ENCODE measurements at regions not wholly inside any gene's neighbourhood (a gene's known extent, or its start where the extent isn't known, plus 50 kb on each side); places are given as distances from the start of the nearest gene placed in this dataset.

- Histone ChIP-seq H4K20me1 (ENCODE audit: insufficient read depth, low read length) (no peaks in the 10 kb centered on the region), H3K27ac (ENCODE audit: low read depth, low read length) (no peak overlapping the region), H3K36me3 (ENCODE audit: insufficient read depth, low read length) (no peaks in the 10 kb centered on the region), H3K4me2 (ENCODE audit: insufficient read depth, low read length) (no peak overlapping the region), H3K4me1 (ENCODE audit: insufficient read depth, low read length) (no peaks in the 10 kb centered on the region), H3K9me3 (ENCODE audit: low read depth, low read length) (no peaks in the 10 kb centered on the region), H2AFZ (ENCODE audit: low read length) (no peak overlapping the region), H3K79me2 (ENCODE audit: insufficient read depth, low read length) (no peaks in the 10 kb centered on the region), H3K4me3 (ENCODE audit: insufficient read depth, low read length) (no peak overlapping the region), H3K27me3 (ENCODE audit: insufficient read depth, low read length) (no peaks in the 10 kb centered on the region)
- no peak for TF ChIP-seq CTCF (IDR thresholded peaks at IDR 0.05; ENCODE audit: extremely low read depth, low read depth, low read length)
- no peak for DNase-seq (ENCODE audit: insufficient read length, low spot score, missing footprints)
These were observed 139.7 kb downstream of the CD47 start for GRCh38 chr3:107951126-107951525.

- Histone ChIP-seq H3K79me2 (ENCODE audit: insufficient read depth, low read length) (no peaks in the 10 kb centered on the region), H3K4me3 (ENCODE audit: insufficient read depth, low read length) (no peak overlapping the region), H3K9me3 (ENCODE audit: low read depth, low read length) (no peaks in the 10 kb centered on the region), H3K4me2 (ENCODE audit: insufficient read depth, low read length) (no peak overlapping the region), H3K27me3 (ENCODE audit: insufficient read depth, low read length) (no peaks in the 10 kb centered on the region), H4K20me1 (ENCODE audit: insufficient read depth, low read length) (no peaks in the 10 kb centered on the region), H3K36me3 (ENCODE audit: insufficient read depth, low read length) (no peaks in the 10 kb centered on the region), H3K27ac (ENCODE audit: low read depth, low read length) (no peak overlapping the region), H2AFZ (ENCODE audit: low read length) (no peak overlapping the region), H3K4me1 (ENCODE audit: insufficient read depth, low read length) (no peaks in the 10 kb centered on the region)
- no peak for TF ChIP-seq CTCF (IDR thresholded peaks at IDR 0.05; ENCODE audit: extremely low read depth, low read depth, low read length)
- no peak for DNase-seq (ENCODE audit: insufficient read length, low spot score, missing footprints)
These were observed 140.4 kb downstream of the CD47 start for GRCh38 chr3:107950417-107950816.

- no peaks in the 10 kb centered on the region for H3K9me3 ChIP-seq (ENCODE audit: low read depth, low read length)
- DNase-seq (ENCODE audit: insufficient read length, low spot score, missing footprints) = no peak
- no peak for TF ChIP-seq CTCF (IDR thresholded peaks at IDR 0.05; ENCODE audit: extremely low read depth, low read depth, low read length)
- H3K79me2 ChIP-seq (ENCODE audit: insufficient read depth, low read length) = no peaks in the 10 kb centered on the region
- H3K27me3 ChIP-seq (ENCODE audit: insufficient read depth, low read length) = no peaks in the 10 kb centered on the region
- H3K4me2 ChIP-seq (ENCODE audit: insufficient read depth, low read length) = no peak overlapping the region
- no peaks in the 10 kb centered on the region for H3K4me1 ChIP-seq (ENCODE audit: insufficient read depth, low read length)
- H3K27ac ChIP-seq (ENCODE audit: low read depth, low read length) = no peak overlapping the region
- H4K20me1 ChIP-seq (ENCODE audit: insufficient read depth, low read length) = no peaks in the 10 kb centered on the region
- no peaks in the 10 kb centered on the region for H3K36me3 ChIP-seq (ENCODE audit: insufficient read depth, low read length)
- no peak overlapping the region for H3K4me3 ChIP-seq (ENCODE audit: insufficient read depth, low read length)
- no peak overlapping the region for H2AFZ ChIP-seq (ENCODE audit: low read length)
These were observed 141.3 kb downstream of the CD47 start for GRCh38 chr3:107949394-107949970.

GRCh38 chr3:107947203-107947602 lies 143.6 kb downstream of the CD47 start:
- Histone ChIP-seq H3K4me3 (ENCODE audit: insufficient read depth, low read length) (no peak overlapping the region), H4K20me1 (ENCODE audit: insufficient read depth, low read length) (no peaks in the 10 kb centered on the region), H3K27ac (ENCODE audit: low read depth, low read length) (no peak overlapping the region), H3K9me3 (ENCODE audit: low read depth, low read length) (no peaks in the 10 kb centered on the region), H3K4me1 (ENCODE audit: insufficient read depth, low read length) (no peaks in the 10 kb centered on the region), H3K36me3 (ENCODE audit: insufficient read depth, low read length) (no peaks in the 10 kb centered on the region), H3K4me2 (ENCODE audit: insufficient read depth, low read length) (no peak overlapping the region), H3K79me2 (ENCODE audit: insufficient read depth, low read length) (no peaks in the 10 kb centered on the region), H3K27me3 (ENCODE audit: insufficient read depth, low read length) (no peaks in the 10 kb centered on the region), H2AFZ (ENCODE audit: low read length) (no peak overlapping the region)
- DNase-seq (ENCODE audit: insufficient read length, low spot score, missing footprints) = no peak
- no peak for TF ChIP-seq CTCF (IDR thresholded peaks at IDR 0.05; ENCODE audit: extremely low read depth, low read depth, low read length)

Data from osteoblast (primary cell).